ENCODE measurements at regions not wholly inside any gene's neighbourhood (a gene's known extent, or its start where the extent isn't known, plus 50 kb on each side); places are given as distances from the start of the nearest gene placed in this dataset.

DNA sequence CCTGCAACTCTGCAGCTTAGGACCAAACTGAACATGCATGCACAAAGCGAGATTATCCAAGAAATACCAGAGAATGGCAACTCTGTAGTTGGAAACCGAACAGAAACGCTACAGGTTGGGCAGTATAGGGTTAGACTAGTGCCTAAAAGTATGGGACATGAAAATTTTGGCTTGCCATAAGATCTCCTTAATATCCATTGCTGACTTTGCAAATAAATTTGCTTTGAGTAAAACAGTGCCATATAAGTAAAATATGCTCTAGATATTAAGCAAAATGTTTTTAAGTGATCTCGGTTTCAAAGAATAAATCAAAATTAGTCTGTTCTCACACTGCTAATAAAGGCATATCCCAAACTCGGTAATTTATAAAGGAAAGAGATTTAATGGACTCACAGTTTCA, 456.0 kb downstream of the PRDM9 start:
- TF ChIP-seq GLIS3 (CRISPR knock-in tag; IDR thresholded peaks at IDR 0.05), result no peak
- TF ChIP-seq PPARA (CRISPR knock-in tag; IDR thresholded peaks at IDR 0.05; ENCODE audit: borderline replicate concordance), result no peak
- no peak for TF ChIP-seq ZFP3 (CRISPR knock-in tag; IDR thresholded peaks at IDR 0.05)
- no peak for TF ChIP-seq ZNF70 (CRISPR knock-in tag; IDR thresholded peaks at IDR 0.05)
- no peak for TF ChIP-seq ZNF8 (CRISPR knock-in tag; IDR thresholded peaks at IDR 0.05)
- no peak for TF ChIP-seq ZC3H10 (CRISPR knock-in tag; IDR thresholded peaks at IDR 0.05)
- TF ChIP-seq OSR1 (CRISPR knock-in tag; IDR thresholded peaks at IDR 0.05), result no peak
- no peak for TF ChIP-seq RARB (CRISPR knock-in tag; IDR thresholded peaks at IDR 0.05)
- no peak for TF ChIP-seq TCF4 (CRISPR knock-in tag; IDR thresholded peaks at IDR 0.05; ENCODE audit: borderline replicate concordance)
- TF ChIP-seq, protein P1, sequence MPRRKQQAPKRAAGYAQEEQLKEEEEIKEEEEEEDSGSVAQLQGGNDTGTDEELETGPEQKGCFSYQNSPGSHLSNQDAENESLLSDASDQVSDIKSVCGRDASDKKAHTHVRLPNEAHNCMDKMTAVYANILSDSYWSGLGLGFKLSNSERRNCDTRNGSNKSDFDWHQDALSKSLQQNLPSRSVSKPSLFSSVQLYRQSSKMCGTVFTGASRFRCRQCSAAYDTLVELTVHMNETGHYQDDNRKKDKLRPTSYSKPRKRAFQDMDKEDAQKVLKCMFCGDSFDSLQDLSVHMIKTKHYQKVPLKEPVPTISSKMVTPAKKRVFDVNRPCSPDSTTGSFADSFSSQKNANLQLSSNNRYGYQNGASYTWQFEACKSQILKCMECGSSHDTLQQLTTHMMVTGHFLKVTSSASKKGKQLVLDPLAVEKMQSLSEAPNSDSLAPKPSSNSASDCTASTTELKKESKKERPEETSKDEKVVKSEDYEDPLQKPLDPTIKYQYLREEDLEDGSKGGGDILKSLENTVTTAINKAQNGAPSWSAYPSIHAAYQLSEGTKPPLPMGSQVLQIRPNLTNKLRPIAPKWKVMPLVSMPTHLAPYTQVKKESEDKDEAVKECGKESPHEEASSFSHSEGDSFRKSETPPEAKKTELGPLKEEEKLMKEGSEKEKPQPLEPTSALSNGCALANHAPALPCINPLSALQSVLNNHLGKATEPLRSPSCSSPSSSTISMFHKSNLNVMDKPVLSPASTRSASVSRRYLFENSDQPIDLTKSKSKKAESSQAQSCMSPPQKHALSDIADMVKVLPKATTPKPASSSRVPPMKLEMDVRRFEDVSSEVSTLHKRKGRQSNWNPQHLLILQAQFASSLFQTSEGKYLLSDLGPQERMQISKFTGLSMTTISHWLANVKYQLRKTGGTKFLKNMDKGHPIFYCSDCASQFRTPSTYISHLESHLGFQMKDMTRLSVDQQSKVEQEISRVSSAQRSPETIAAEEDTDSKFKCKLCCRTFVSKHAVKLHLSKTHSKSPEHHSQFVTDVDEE (CRISPR knock-in tag; IDR thresholded peaks at IDR 0.05), result no peak
- TF ChIP-seq ARNTL (CRISPR knock-in tag; IDR thresholded peaks at IDR 0.05; ENCODE audit: borderline replicate concordance, low read depth), result no peak
- TF ChIP-seq, protein P2, sequence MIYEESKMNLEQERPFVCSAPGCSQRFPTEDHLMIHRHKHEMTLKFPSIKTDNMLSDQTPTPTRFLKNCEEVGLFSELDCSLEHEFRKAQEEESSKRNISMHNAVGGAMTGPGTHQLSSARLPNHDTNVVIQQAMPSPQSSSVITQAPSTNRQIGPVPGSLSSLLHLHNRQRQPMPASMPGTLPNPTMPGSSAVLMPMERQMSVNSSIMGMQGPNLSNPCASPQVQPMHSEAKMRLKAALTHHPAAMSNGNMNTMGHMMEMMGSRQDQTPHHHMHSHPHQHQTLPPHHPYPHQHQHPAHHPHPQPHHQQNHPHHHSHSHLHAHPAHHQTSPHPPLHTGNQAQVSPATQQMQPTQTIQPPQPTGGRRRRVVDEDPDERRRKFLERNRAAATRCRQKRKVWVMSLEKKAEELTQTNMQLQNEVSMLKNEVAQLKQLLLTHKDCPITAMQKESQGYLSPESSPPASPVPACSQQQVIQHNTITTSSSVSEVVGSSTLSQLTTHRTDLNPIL (CRISPR knock-in tag; IDR thresholded peaks at IDR 0.05; ENCODE audit: low read depth), result no peak
- no peak for TF ChIP-seq ESRRG (CRISPR knock-in tag; IDR thresholded peaks at IDR 0.05)
- ATAC-seq, result no peak

DNA sequence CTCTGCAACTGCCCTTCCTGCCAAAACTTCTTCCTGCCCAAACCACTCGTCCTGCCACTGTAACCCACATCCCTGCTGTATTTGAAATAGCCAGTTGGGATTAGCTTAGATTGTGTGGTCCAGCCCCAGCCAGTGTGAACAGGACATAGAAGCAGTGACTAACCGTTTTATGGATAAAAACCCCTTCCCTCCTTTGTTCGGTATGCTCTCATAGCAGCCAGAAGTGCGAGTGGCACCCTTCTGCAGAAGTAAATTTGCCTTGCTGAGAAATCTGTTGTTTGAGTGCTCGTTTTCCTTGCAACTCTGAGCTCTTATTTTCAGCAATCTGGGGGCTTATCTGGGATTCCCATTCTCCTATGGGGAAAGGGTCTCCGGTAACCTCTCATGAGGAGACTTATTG, 470.0 kb downstream of the PRDM9 start:
- no peak for ATAC-seq
- TF ChIP-seq BACH2 (CRISPR knock-in tag; IDR thresholded peaks at IDR 0.05; ENCODE audit: borderline replicate concordance) (no peak), ISL1 (CRISPR knock-in tag; IDR thresholded peaks at IDR 0.05) (no peak), RARB (CRISPR knock-in tag; IDR thresholded peaks at IDR 0.05) (no peak), ZFP3 (CRISPR knock-in tag; IDR thresholded peaks at IDR 0.05) (no peak), SNAI2 (CRISPR knock-in tag; IDR thresholded peaks at IDR 0.05) (no peak)
- TF ChIP-seq, protein P3, sequence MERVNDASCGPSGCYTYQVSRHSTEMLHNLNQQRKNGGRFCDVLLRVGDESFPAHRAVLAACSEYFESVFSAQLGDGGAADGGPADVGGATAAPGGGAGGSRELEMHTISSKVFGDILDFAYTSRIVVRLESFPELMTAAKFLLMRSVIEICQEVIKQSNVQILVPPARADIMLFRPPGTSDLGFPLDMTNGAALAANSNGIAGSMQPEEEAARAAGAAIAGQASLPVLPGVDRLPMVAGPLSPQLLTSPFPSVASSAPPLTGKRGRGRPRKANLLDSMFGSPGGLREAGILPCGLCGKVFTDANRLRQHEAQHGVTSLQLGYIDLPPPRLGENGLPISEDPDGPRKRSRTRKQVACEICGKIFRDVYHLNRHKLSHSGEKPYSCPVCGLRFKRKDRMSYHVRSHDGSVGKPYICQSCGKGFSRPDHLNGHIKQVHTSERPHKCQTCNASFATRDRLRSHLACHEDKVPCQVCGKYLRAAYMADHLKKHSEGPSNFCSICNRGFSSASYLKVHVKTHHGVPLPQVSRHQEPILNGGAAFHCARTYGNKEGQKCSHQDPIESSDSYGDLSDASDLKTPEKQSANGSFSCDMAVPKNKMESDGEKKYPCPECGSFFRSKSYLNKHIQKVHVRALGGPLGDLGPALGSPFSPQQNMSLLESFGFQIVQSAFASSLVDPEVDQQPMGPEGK (CRISPR knock-in tag; IDR thresholded peaks at IDR 0.05; ENCODE audit: borderline replicate concordance), result no peak
- TF ChIP-seq, protein P2 (CRISPR knock-in tag; IDR thresholded peaks at IDR 0.05; ENCODE audit: low read depth), result no peak

DNA sequence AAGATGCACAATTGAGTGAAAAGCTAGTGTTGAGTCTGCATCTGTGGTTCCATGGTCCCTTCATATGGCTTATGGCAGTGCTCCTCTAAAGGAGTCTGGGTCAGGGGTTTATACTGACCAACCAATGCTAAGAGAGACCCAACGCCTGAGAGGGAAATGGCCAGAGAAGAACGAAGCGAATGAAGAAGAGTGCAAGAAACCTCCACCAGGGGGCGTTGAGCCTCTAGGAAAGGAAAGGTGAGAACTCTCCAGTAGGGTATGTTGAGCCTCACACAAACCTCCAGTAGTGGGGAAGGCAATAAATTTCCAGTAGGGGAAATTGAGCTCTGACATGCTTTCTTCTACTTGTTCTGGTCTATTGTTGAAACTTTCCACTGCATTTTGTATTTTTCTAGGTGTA, 470.6 kb downstream of the PRDM9 start:
- TF ChIP-seq ZNF70 (CRISPR knock-in tag; IDR thresholded peaks at IDR 0.05), result no peak
- TF ChIP-seq ZFP30 (CRISPR knock-in tag; IDR thresholded peaks at IDR 0.05), result no peak
- TF ChIP-seq RARB (CRISPR knock-in tag; IDR thresholded peaks at IDR 0.05), result no peak
- TF ChIP-seq ESRRG (CRISPR knock-in tag; IDR thresholded peaks at IDR 0.05), result no peak
- TF ChIP-seq ZNF8 (CRISPR knock-in tag; IDR thresholded peaks at IDR 0.05), result no peak
- no peak for TF ChIP-seq ZC3H10 (CRISPR knock-in tag; IDR thresholded peaks at IDR 0.05)
- TF ChIP-seq PPARA (CRISPR knock-in tag; IDR thresholded peaks at IDR 0.05; ENCODE audit: borderline replicate concordance), result no peak
- 0 out of 3 replicates have a peak, but pooled peaks have one; percentile 36 for ATAC-seq

DNA sequence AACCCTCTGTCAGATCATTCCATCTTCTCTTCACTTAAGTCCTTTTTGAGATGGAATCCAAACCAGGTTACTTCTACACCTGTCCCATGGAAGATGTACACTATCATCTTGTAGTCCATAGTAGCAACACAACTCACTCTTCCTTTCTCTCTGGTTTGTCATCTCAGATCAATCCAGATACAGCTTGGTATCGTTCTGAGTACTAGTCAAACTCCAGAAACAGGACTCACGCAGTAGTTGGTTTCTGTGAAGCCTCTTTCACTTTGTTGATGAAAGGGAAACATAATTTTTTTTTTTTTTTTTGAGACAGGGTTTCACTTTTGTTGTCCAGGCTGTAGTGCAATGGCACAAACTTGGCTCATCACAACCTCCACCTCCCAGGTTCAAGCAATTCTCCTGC, 484.0 kb downstream of the PRDM9 start:
- no peak for ATAC-seq
- TF ChIP-seq, protein P2 (CRISPR knock-in tag; IDR thresholded peaks at IDR 0.05; ENCODE audit: low read depth), result no peak
- TF ChIP-seq ZFP3 (CRISPR knock-in tag; IDR thresholded peaks at IDR 0.05) (no peak), PPARA (CRISPR knock-in tag; IDR thresholded peaks at IDR 0.05; ENCODE audit: borderline replicate concordance) (no peak), ZNF70 (CRISPR knock-in tag; IDR thresholded peaks at IDR 0.05) (no peak), GLIS3 (CRISPR knock-in tag; IDR thresholded peaks at IDR 0.05) (no peak), ZFP30 (CRISPR knock-in tag; IDR thresholded peaks at IDR 0.05) (no peak), ARNTL (CRISPR knock-in tag; IDR thresholded peaks at IDR 0.05; ENCODE audit: borderline replicate concordance, low read depth) (no peak), RARB (CRISPR knock-in tag; IDR thresholded peaks at IDR 0.05) (no peak), ISL1 (CRISPR knock-in tag; IDR thresholded peaks at IDR 0.05) (no peak), ZNF565 (CRISPR knock-in tag; conservative IDR thresholded peaks at IDR 0.05; ENCODE audit: low read depth) (no peak), OSR1 (CRISPR knock-in tag; IDR thresholded peaks at IDR 0.05) (no peak), ZNF8 (CRISPR knock-in tag; IDR thresholded peaks at IDR 0.05) (no peak), TCF4 (CRISPR knock-in tag; IDR thresholded peaks at IDR 0.05; ENCODE audit: borderline replicate concordance) (no peak), ESRRG (CRISPR knock-in tag; IDR thresholded peaks at IDR 0.05) (no peak), ZC3H10 (CRISPR knock-in tag; IDR thresholded peaks at IDR 0.05) (no peak), SNAI2 (CRISPR knock-in tag; IDR thresholded peaks at IDR 0.05) (no peak)
- TF ChIP-seq, protein P3 (CRISPR knock-in tag; IDR thresholded peaks at IDR 0.05; ENCODE audit: borderline replicate concordance), result no peak
- TF ChIP-seq, protein P4, sequence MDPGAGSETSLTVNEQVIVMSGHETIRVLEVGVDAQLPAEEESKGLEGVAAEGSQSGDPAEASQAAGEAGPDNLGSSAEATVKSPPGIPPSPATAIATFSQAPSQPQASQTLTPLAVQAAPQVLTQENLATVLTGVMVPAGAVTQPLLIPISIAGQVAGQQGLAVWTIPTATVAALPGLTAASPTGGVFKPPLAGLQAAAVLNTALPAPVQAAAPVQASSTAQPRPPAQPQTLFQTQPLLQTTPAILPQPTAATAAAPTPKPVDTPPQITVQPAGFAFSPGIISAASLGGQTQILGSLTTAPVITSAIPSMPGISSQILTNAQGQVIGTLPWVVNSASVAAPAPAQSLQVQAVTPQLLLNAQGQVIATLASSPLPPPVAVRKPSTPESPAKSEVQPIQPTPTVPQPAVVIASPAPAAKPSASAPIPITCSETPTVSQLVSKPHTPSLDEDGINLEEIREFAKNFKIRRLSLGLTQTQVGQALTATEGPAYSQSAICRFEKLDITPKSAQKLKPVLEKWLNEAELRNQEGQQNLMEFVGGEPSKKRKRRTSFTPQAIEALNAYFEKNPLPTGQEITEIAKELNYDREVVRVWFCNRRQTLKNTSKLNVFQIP (CRISPR knock-in tag; IDR thresholded peaks at IDR 0.05; ENCODE audit: borderline replicate concordance, low read depth), result no peak

All from SK-N-SH treated with all-trans-retinoic acid at 6 μM for 48 hours (cell line).